ENCODE measurements at regions not wholly inside any gene's neighbourhood (a gene's known extent, or its start where the extent isn't known, plus 50 kb on each side); places are given as distances from the start of the nearest gene placed in this dataset.

GRCh38 chr6:2556761-2557160, 194.0 kb downstream of the MYLK4 start:
- Histone ChIP-seq H3K4me3 (ENCODE audit: low read length) (no peak overlapping the region), H3K9me3 (ENCODE audit: low read depth, low read length) (no peaks in the 10 kb centered on the region), H3K27me3 (ENCODE audit: insufficient read depth, low read length) (peaks cover 4% of the 10 kb centered on the region), H3K4me1 (ENCODE audit: insufficient read depth, low read length) (no peaks in the 10 kb centered on the region)

- Histone ChIP-seq H3K9me3 (ENCODE audit: low read depth, low read length) (no peaks in the 10 kb centered on the region), H3K27me3 (ENCODE audit: insufficient read depth, low read length) (peaks cover 9% of the 10 kb centered on the region), H3K4me1 (ENCODE audit: insufficient read depth, low read length) (no peaks in the 10 kb centered on the region), H3K4me3 (ENCODE audit: low read length) (no peak overlapping the region)
These were observed 196.0 kb downstream of the MYLK4 start for GRCh38 chr6:2554651-2555260.

GRCh38 chr6:2552526-2553154, 198.1 kb downstream of the MYLK4 start:
- Histone ChIP-seq H3K9me3 (ENCODE audit: low read depth, low read length) (no peaks in the 10 kb centered on the region), H3K4me1 (ENCODE audit: insufficient read depth, low read length) (peaks cover 7% of the 10 kb centered on the region), H3K4me3 (ENCODE audit: low read length) (no peak overlapping the region), H3K27me3 (ENCODE audit: insufficient read depth, low read length) (peaks cover 23% of the 10 kb centered on the region)

- peaks cover 16% of the 10 kb centered on the region for H3K4me1 ChIP-seq (ENCODE audit: insufficient read depth, low read length)
- H3K9me3 ChIP-seq (ENCODE audit: low read depth, low read length): no peaks in the 10 kb centered on the region
- H3K4me3 ChIP-seq (ENCODE audit: low read length): no peak overlapping the region
These were observed 199.0 kb downstream of the MYLK4 start for GRCh38 chr6:2551705-2552104.

GRCh38 chr6:2550247-2550646, 200.5 kb downstream of the MYLK4 start:
- Histone ChIP-seq H3K27me3 (ENCODE audit: insufficient read depth, low read length) (peaks cover 38% of the 10 kb centered on the region), H3K9me3 (ENCODE audit: low read depth, low read length) (no peaks in the 10 kb centered on the region), H3K4me3 (ENCODE audit: low read length) (no peak overlapping the region), H3K4me1 (ENCODE audit: insufficient read depth, low read length) (peaks cover 23% of the 10 kb centered on the region)

More at GRCh38 chr6:2551705-2552104, 199.0 kb downstream of the MYLK4 start:
- H3K27me3 ChIP-seq (ENCODE audit: insufficient read depth, low read length): peaks cover 27% of the 10 kb centered on the region

- Histone ChIP-seq H3K4me3 (ENCODE audit: low read length) (no peak overlapping the region), H3K9me3 (ENCODE audit: low read depth, low read length) (no peaks in the 10 kb centered on the region), H3K4me1 (ENCODE audit: insufficient read depth, low read length) (peaks cover 23% of the 10 kb centered on the region), H3K27me3 (ENCODE audit: insufficient read depth, low read length) (peaks cover 40% of the 10 kb centered on the region)
These were observed 200.9 kb downstream of the MYLK4 start for GRCh38 chr6:2549834-2550233.

GRCh38 chr6:2547355-2547754, 203.4 kb downstream of the MYLK4 start:
- Histone ChIP-seq H3K4me1 (ENCODE audit: insufficient read depth, low read length) (peaks cover 39% of the 10 kb centered on the region), H3K27me3 (ENCODE audit: insufficient read depth, low read length) (peaks cover 50% of the 10 kb centered on the region), H3K4me3 (ENCODE audit: low read length) (no peak overlapping the region), H3K9me3 (ENCODE audit: low read depth, low read length) (no peaks in the 10 kb centered on the region)

GRCh38 chr6:2546901-2547300, 203.8 kb downstream of the MYLK4 start:
- H3K27me3 ChIP-seq (ENCODE audit: insufficient read depth, low read length): peaks cover 53% of the 10 kb centered on the region
- H3K9me3 ChIP-seq (ENCODE audit: low read depth, low read length): no peaks in the 10 kb centered on the region
- H3K4me1 ChIP-seq (ENCODE audit: insufficient read depth, low read length): peaks cover 44% of the 10 kb centered on the region
- no peak overlapping the region for H3K4me3 ChIP-seq (ENCODE audit: low read length)

- no peaks in the 10 kb centered on the region for H3K9me3 ChIP-seq (ENCODE audit: low read depth, low read length)
- H3K27me3 ChIP-seq (ENCODE audit: insufficient read depth, low read length): peaks cover 66% of the 10 kb centered on the region
- no peak overlapping the region for H3K4me3 ChIP-seq (ENCODE audit: low read length)
- peaks cover 56% of the 10 kb centered on the region for H3K4me1 ChIP-seq (ENCODE audit: insufficient read depth, low read length)
These were observed 205.2 kb downstream of the MYLK4 start for GRCh38 chr6:2545383-2546038.

GRCh38 chr6:2543321-2543720, 207.4 kb downstream of the MYLK4 start:
- H3K4me3 ChIP-seq (ENCODE audit: low read length): no peak overlapping the region
- H3K27me3 ChIP-seq (ENCODE audit: insufficient read depth, low read length): peaks cover 58% of the 10 kb centered on the region
- H3K4me1 ChIP-seq (ENCODE audit: insufficient read depth, low read length): peaks cover 56% of the 10 kb centered on the region
- H3K9me3 ChIP-seq (ENCODE audit: low read depth, low read length): no peaks in the 10 kb centered on the region

GRCh38 chr6:2542858-2543218, 207.9 kb downstream of the MYLK4 start:
- Histone ChIP-seq H3K4me3 (ENCODE audit: low read length) (no peak overlapping the region), H3K4me1 (ENCODE audit: insufficient read depth, low read length) (peaks cover 51% of the 10 kb centered on the region), H3K27me3 (ENCODE audit: insufficient read depth, low read length) (peaks cover 58% of the 10 kb centered on the region), H3K9me3 (ENCODE audit: low read depth, low read length) (no peaks in the 10 kb centered on the region)

GRCh38 chr6:2542101-2542857, 208.4 kb downstream of the MYLK4 start:
- Histone ChIP-seq H3K27me3 (ENCODE audit: insufficient read depth, low read length) (peaks cover 61% of the 10 kb centered on the region), H3K4me1 (ENCODE audit: insufficient read depth, low read length) (peaks cover 45% of the 10 kb centered on the region), H3K9me3 (ENCODE audit: low read depth, low read length) (no peaks in the 10 kb centered on the region), H3K4me3 (ENCODE audit: low read length) (no peak overlapping the region)

- H3K4me1 ChIP-seq (ENCODE audit: insufficient read depth, low read length): peaks cover 40% of the 10 kb centered on the region
- H3K27me3 ChIP-seq (ENCODE audit: insufficient read depth, low read length): peaks cover 67% of the 10 kb centered on the region
- H3K4me3 ChIP-seq (ENCODE audit: low read length): no peak overlapping the region
- no peaks in the 10 kb centered on the region for H3K9me3 ChIP-seq (ENCODE audit: low read depth, low read length)
These were observed 214.3 kb downstream of the MYLK4 start for GRCh38 chr6:2536451-2536850.

GRCh38 chr6:2535506-2535905, 215.2 kb downstream of the MYLK4 start:
- peaks cover 37% of the 10 kb centered on the region for H3K4me1 ChIP-seq (ENCODE audit: insufficient read depth, low read length)
- no peaks in the 10 kb centered on the region for H3K9me3 ChIP-seq (ENCODE audit: low read depth, low read length)
- no peak overlapping the region for H3K4me3 ChIP-seq (ENCODE audit: low read length)
- H3K27me3 ChIP-seq (ENCODE audit: insufficient read depth, low read length): peaks cover 65% of the 10 kb centered on the region

GRCh38 chr6:2534406-2535042, 216.2 kb downstream of the MYLK4 start:
- H3K4me3 ChIP-seq (ENCODE audit: low read length): no peak overlapping the region
- H3K4me1 ChIP-seq (ENCODE audit: insufficient read depth, low read length): peaks cover 37% of the 10 kb centered on the region
- H3K27me3 ChIP-seq (ENCODE audit: insufficient read depth, low read length): peaks cover 63% of the 10 kb centered on the region
- H3K9me3 ChIP-seq (ENCODE audit: low read depth, low read length): no peaks in the 10 kb centered on the region
